Effector memory CD4-positive, alpha-beta T cell (primary cell): ENCODE measurements at regions not wholly inside any gene's neighbourhood (a gene's known extent, or its start where the extent isn't known, plus 50 kb on each side); places are given as distances from the start of the nearest gene placed in this dataset.

Source experiments
- DNase-seq, 3 donors: peaks; one replicate each; pipeline ENCODE4 v3.0.0-alpha.2; 2020
- H3K27ac ChIP-seq: 2 replicates; pipeline ENCODE4 v1.7.0; 2013; ENCODE audit warnings: mild to moderate bottlenecking, low read length, moderate library complexity; ENCODE audit not compliant: insufficient read depth, poor library complexity, severe bottlenecking
- H3K27me3 ChIP-seq: replicated peaks from 2 replicates; pipeline ENCODE4 v1.7.0; 2013; ENCODE audit warnings: mild to moderate bottlenecking, low read length; ENCODE audit not compliant: insufficient read depth, control insufficient read depth, poor library complexity, severe bottlenecking
- H3K36me3 ChIP-seq: 2 replicates; pipeline ENCODE4 v1.7.0; 2013; ENCODE audit warnings: mild to moderate bottlenecking, low read length, moderate library complexity; ENCODE audit not compliant: control insufficient read depth, insufficient read depth
- H3K4me1 ChIP-seq: 2 replicates; pipeline ENCODE4 v1.7.0; 2013; ENCODE audit warnings: low read length, mild to moderate bottlenecking; ENCODE audit not compliant: control insufficient read depth, insufficient read depth, poor library complexity, severe bottlenecking
- H3K4me3 ChIP-seq: 2 replicates; pipeline ENCODE4 v1.7.0; 2013; ENCODE audit warnings: low read length, low read depth, mild to moderate bottlenecking; ENCODE audit not compliant: insufficient read depth, poor library complexity, severe bottlenecking
- H3K9me3 ChIP-seq: 2 replicates; pipeline ENCODE4 v1.7.0; 2013; ENCODE audit warnings: mild to moderate bottlenecking, low read length, moderate library complexity; ENCODE audit not compliant: control insufficient read depth

- no peaks in the 10 kb centered on the region for H3K36me3 ChIP-seq
- H3K4me3 ChIP-seq: no peak overlapping the region
- no peak for DNase-seq
- peaks cover 2% of the 10 kb centered on the region for H3K9me3 ChIP-seq
- no peaks in the 10 kb centered on the region for H3K27me3 ChIP-seq
- H3K27ac ChIP-seq: no peak overlapping the region
- no peaks in the 10 kb centered on the region for H3K4me1 ChIP-seq
Observed at GRCh38 chr2:11969774-11970173, 223.3 kb downstream of the LPIN1 start.

- Histone ChIP-seq H3K4me1 (no peaks in the 10 kb centered on the region), H3K9me3 (peaks cover 5% of the 10 kb centered on the region), H3K4me3 (no peak overlapping the region), H3K27ac (no peak overlapping the region), H3K36me3 (no peaks in the 10 kb centered on the region), H3K27me3 (no peaks in the 10 kb centered on the region)
- no peak for DNase-seq
Observed at GRCh38 chr2:11974573-11974972, 228.1 kb downstream of the LPIN1 start.

- Histone ChIP-seq H3K9me3 (peaks cover 5% of the 10 kb centered on the region), H3K36me3 (no peaks in the 10 kb centered on the region), H3K27ac (no peak overlapping the region), H3K4me3 (no peak overlapping the region), H3K4me1 (no peaks in the 10 kb centered on the region), H3K27me3 (no peaks in the 10 kb centered on the region)
- DNase-seq: no peak
Observed at GRCh38 chr2:11975373-11975772, 228.9 kb downstream of the LPIN1 start.

- H3K27ac ChIP-seq: no peak overlapping the region
- H3K4me1 ChIP-seq: no peaks in the 10 kb centered on the region
- H3K36me3 ChIP-seq: no peaks in the 10 kb centered on the region
- no peak overlapping the region for H3K4me3 ChIP-seq
- H3K9me3 ChIP-seq: peaks cover 5% of the 10 kb centered on the region
- no peak for DNase-seq
- H3K27me3 ChIP-seq: no peaks in the 10 kb centered on the region
Observed at GRCh38 chr2:11976073-11976472, 229.6 kb downstream of the LPIN1 start.

- DNase-seq: no peak
- H3K4me1 ChIP-seq: no peaks in the 10 kb centered on the region
- H3K27me3 ChIP-seq: no peaks in the 10 kb centered on the region
- H3K27ac ChIP-seq: no peak overlapping the region
- no peak overlapping the region for H3K4me3 ChIP-seq
- peaks cover 5% of the 10 kb centered on the region for H3K9me3 ChIP-seq
- H3K36me3 ChIP-seq: no peaks in the 10 kb centered on the region
Observed at GRCh38 chr2:11977766-11978524, 231.5 kb downstream of the LPIN1 start.

GRCh38 chr2:11980809-11981208, 234.4 kb downstream of the LPIN1 start:
- Histone ChIP-seq H3K27ac (no peak overlapping the region), H3K36me3 (no peaks in the 10 kb centered on the region), H3K4me1 (no peaks in the 10 kb centered on the region), H3K9me3 (no peaks in the 10 kb centered on the region), H3K27me3 (no peaks in the 10 kb centered on the region), H3K4me3 (no peak overlapping the region)
- no peak for DNase-seq

- DNase-seq: no peak
- no peak overlapping the region for H3K4me3 ChIP-seq
Observed at GRCh38 chr2:11983401-11983800, 237.0 kb downstream of the LPIN1 start.

GRCh38 chr2:11983870-11984269, 237.4 kb downstream of the LPIN1 start:
- H3K36me3 ChIP-seq: no peaks in the 10 kb centered on the region
- no peaks in the 10 kb centered on the region for H3K4me1 ChIP-seq
- DNase-seq: no peak
- H3K27me3 ChIP-seq: no peaks in the 10 kb centered on the region
- no peak overlapping the region for H3K27ac ChIP-seq
- H3K4me3 ChIP-seq: no peak overlapping the region
- no peaks in the 10 kb centered on the region for H3K9me3 ChIP-seq

More at GRCh38 chr2:11983401-11983800, 237.0 kb downstream of the LPIN1 start:
- Histone ChIP-seq H3K36me3 (no peaks in the 10 kb centered on the region), H3K27me3 (no peaks in the 10 kb centered on the region), H3K27ac (no peak overlapping the region), H3K9me3 (no peaks in the 10 kb centered on the region), H3K4me1 (no peaks in the 10 kb centered on the region)

- Histone ChIP-seq H3K9me3 (no peaks in the 10 kb centered on the region), H3K36me3 (no peaks in the 10 kb centered on the region), H3K27ac (no peak overlapping the region), H3K4me1 (no peaks in the 10 kb centered on the region), H3K4me3 (no peak overlapping the region), H3K27me3 (no peaks in the 10 kb centered on the region)
- no peak for DNase-seq
Observed at GRCh38 chr2:11984316-11985158, 238.1 kb downstream of the LPIN1 start.
